Cardiac fibroblast (primary cell): ENCODE measurements at regions not wholly inside any gene's neighbourhood (a gene's known extent, or its start where the extent isn't known, plus 50 kb on each side); places are given as distances from the start of the nearest gene placed in this dataset.
"Not testable (repeated sequence)": the region's sequence is repeated elsewhere in the genome, so short reads cannot be mapped to it uniquely, and the experiment has no call there.

Experiments used
- DNase-seq, 2 donors: peaks; one replicate each; pipeline versions ENCODE4 v3.0.0 to v3.0.0-alpha.2; 2010; ENCODE audit warnings: low read depth in 2 of 2
- H3K4me3 ChIP-seq, 2 donors: replicated peaks in 1 of 2; 1 replicate in 1 of 2; 2 replicates in 1 of 2; pipeline ENCODE4 v1.5.1; 2011; ENCODE audit warnings: low read depth in 2 of 2, low read length in 2 of 2, mild to moderate bottlenecking in 2 of 2, moderate library complexity in 1 of 2
- CTCF ChIP-seq: IDR thresholded peaks from one replicate; pipeline ENCODE4 v1.5.1; 2011; ENCODE audit warnings: low read depth, mild to moderate bottlenecking, low read length, inconsistent platforms

- DNase-seq: no peak
- no peak for TF ChIP-seq CTCF
- no peak overlapping the region for H3K4me3 ChIP-seq
Observed at GRCh38 chrY:11063486-11063885, 1535.8 kb downstream of the TSPY10 start.

GRCh38 chrY:11063960-11064359, 1536.3 kb downstream of the TSPY10 start:
- TF ChIP-seq CTCF: no peak
- DNase-seq: no peak
- no peak overlapping the region for H3K4me3 ChIP-seq

- TF ChIP-seq CTCF: no peak
- H3K4me3 ChIP-seq: no peak overlapping the region
- DNase-seq: no peak
Observed at GRCh38 chrY:11064376-11064775, 1536.7 kb downstream of the TSPY10 start.

GRCh38 chrY:11069271-11069670, 1541.6 kb downstream of the TSPY10 start:
- H3K4me3 ChIP-seq: no peak overlapping the region
- DNase-seq: no peak
- TF ChIP-seq CTCF: no peak

GRCh38 chrY:11070250-11071113, 1542.8 kb downstream of the TSPY10 start:
- no peak overlapping the region for H3K4me3 ChIP-seq
- TF ChIP-seq CTCF: no peak
- DNase-seq: no peak

- not testable (repeated sequence) for DNase-seq, H3K4me3 ChIP-seq
Observed at GRCh38 chrY:11085801-11086200, 1558.1 kb downstream of the TSPY10 start.

- H3K4me3 ChIP-seq, DNase-seq: not testable (repeated sequence)
Observed at GRCh38 chrY:11097498-11097897, 1569.8 kb downstream of the TSPY10 start.

- not testable (repeated sequence) for DNase-seq, H3K4me3 ChIP-seq
Observed at GRCh38 chrY:11098419-11098818, 1570.7 kb downstream of the TSPY10 start.
